IPS-18c (cell line): ENCODE measurements at regions not wholly inside any gene's neighbourhood (a gene's known extent, or its start where the extent isn't known, plus 50 kb on each side); places are given as distances from the start of the nearest gene placed in this dataset.

ENCODE experiments used
- H3K4me3 ChIP-seq: 2 replicates; pipeline ENCODE4 v1.7.0; 2013; ENCODE audit warnings: low read depth, mild to moderate bottlenecking, low read length, moderate library complexity; ENCODE audit not compliant: insufficient read depth
- H3K9me3 ChIP-seq: one replicate; pipeline ENCODE4 v1.6.1; 2013; ENCODE audit warnings: mild to moderate bottlenecking, low read length, moderate library complexity; ENCODE audit not compliant: control insufficient read depth, insufficient read depth

DNA sequence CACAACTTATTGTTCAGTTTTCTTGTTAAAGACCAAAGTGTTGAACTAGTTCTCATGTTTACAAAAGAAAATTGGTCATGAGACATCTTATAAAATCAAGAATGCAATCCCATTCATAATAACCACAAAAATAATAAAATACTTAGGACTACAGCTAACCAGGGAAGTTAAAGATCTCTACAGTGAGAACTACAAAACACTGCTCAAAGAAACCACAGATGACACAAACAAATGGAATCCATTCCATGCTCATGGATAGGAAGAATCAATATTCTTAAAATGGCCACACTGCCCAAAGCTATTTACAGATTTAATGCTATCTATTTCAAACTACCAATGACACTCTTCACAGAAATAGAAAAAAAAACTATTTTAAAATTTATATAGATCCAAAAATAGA, 1354.8 kb upstream of the CDH2 start:
- H3K4me3 ChIP-seq: no peak overlapping the region
- H3K9me3 ChIP-seq: no peaks in the 10 kb centered on the region

DNA sequence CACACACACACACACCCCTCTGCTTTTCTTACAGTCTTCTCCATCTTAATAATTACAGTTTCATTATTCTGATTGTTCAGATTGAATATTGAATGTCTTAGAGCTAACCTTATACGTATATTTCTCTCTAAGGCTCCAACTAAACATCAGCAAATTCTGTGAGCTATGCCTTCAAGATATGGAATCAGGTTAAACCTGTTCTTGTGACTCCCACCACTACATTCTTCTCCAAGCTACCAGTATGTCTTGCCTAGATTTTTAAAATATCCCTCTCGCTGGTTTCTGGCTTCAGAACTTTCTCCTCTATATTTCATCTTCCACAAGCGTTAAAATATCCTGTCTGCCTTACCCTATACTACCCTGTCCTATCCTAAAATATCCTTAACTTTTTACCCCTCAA, 1346.4 kb upstream of the CDH2 start:
- Histone ChIP-seq H3K4me3 (no peak overlapping the region), H3K9me3 (no peaks in the 10 kb centered on the region)

DNA sequence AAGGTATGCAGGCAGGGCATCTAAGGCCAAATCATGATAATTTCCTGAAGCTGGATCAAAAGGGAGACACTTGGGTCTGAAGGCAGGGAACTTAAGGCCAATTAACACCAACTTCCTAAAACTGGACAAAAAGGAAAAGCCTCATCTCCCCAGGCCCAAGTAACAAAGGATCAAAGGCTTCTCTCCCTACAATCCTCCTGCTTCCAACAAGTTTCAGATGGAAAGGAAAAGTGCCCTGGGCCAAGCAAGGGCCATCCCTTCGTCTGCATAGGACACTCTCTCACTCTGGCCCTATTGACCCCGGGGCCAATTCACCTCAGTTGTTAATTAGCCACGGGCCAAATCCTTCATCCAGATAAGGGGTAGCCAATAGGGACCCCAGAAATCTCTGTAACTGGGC, 1335.8 kb upstream of the CDH2 start:
- H3K4me3 ChIP-seq: no peak overlapping the region
- no peaks in the 10 kb centered on the region for H3K9me3 ChIP-seq

DNA sequence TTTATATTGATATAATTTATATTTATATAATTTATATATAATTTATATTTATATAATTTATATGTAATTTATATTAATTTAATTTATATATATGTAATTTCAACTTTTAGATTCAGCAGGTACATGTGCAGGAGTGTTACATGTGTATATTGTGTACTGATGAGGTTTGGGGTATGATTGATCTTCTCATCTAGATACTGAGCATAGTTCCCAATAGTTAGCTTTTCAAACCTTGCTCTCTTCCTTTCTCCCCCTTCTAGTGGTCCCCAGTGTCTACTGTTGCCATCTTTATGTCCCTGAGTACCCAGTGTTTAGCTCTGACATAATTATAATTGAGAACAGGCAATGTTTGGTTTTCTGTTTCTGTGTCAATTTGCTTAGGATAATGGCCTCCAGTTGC, 1335.3 kb upstream of the CDH2 start:
- Histone ChIP-seq H3K9me3 (no peaks in the 10 kb centered on the region), H3K4me3 (no peak overlapping the region)

DNA sequence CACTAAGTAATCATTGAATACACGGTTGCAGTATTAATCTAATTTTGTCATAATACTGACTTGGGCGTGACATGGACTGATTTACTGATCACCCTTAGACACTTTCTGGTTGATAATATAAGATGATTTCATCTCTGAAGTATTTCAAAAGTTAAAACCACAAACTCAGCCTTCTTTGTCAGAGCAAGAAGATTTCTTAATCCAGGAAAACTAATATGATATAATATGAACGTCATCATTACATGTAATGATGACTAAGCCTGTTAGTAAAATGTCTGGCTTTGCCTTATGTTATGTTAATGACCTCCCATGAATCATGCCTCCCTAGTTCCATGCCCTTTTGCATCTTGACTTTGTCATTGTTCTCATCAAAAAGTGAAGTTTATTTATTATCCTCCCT, 1325.0 kb upstream of the CDH2 start:
- H3K4me3 ChIP-seq: no peak overlapping the region
- H3K9me3 ChIP-seq: no peaks in the 10 kb centered on the region

DNA sequence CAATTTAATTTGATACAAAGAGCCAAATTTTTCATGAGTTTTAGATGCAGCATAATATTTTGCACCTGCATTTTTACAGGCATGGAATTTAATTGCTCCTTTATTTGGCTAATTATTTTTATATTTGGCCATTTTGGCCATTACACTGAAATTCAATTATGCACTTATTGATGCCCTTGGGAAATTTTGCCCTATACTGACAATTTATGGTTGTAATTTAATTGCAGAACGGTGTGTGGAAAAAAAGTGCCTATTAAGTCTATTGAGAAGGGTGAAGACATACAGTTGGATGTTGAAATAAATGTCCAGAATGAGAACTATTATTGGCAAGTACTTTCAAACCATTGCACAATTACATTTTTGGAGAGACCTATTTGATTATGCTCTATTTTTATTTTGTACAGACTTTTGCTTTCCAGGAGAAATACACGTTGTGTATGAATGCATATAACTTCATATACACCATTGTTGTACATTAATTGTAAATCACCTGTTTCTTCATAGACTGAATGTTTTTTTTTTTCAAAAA, 1319.3 kb upstream of the CDH2 start:
- Histone ChIP-seq H3K9me3 (no peaks in the 10 kb centered on the region), H3K4me3 (no peak overlapping the region)

DNA sequence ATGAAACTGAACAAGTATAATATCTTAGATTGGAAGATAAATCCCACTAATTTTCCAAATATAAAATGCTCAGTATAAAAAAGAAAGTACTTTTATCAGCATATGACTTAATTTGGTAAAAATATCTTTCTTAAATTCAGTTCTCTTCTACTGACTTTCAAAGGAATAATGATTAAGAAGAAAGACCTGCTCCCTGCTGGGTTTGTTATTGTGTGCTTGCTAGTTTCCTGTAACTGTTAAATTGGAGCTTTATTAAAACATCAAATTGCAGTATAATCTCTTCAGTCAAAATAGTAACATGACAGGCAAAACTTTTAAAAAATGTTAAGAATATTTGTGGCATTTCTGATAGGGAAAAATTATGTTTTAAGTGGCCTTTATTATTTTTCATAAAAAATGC, 1317.4 kb upstream of the CDH2 start:
- no peaks in the 10 kb centered on the region for H3K9me3 ChIP-seq
- H3K4me3 ChIP-seq: no peak overlapping the region

DNA sequence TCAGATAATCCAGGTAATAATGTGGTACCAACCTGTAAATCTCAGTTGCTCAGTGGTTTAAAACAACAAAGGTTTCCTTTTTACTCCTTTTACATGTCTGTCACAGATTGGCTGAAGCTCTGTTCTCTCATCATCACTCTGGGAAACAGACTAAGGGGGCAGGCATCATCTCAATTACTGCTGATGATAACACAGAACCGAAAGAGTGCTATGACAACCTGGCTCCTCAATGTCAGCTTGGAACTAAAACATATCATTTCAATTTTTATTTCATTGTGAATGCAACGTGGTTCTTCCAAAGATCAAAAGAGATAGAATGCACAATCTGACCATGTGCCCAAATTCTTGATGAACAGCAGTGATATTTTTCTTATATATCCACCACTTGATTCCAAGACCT, 1315.0 kb upstream of the CDH2 start:
- H3K9me3 ChIP-seq: no peaks in the 10 kb centered on the region
- no peak overlapping the region for H3K4me3 ChIP-seq

DNA sequence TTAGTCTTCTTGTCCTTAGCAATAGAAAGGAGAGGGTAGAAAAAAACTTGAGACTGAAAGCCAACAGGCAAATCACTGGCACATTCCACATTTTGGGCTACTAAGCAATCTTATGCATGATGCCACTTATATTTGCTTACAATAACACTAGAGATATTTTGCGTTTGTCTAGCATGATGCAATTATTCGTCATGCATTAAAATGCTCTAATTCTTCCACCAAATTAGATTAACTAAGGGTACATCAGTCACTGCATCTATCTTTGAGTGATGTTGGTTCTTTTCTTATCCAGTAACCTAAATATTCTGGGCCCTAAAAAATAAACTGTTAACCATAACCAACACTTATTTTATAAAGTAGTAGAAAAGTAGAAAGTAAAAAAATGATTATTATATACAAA, 1311.7 kb upstream of the CDH2 start:
- H3K4me3 ChIP-seq: no peak overlapping the region
- no peaks in the 10 kb centered on the region for H3K9me3 ChIP-seq

DNA sequence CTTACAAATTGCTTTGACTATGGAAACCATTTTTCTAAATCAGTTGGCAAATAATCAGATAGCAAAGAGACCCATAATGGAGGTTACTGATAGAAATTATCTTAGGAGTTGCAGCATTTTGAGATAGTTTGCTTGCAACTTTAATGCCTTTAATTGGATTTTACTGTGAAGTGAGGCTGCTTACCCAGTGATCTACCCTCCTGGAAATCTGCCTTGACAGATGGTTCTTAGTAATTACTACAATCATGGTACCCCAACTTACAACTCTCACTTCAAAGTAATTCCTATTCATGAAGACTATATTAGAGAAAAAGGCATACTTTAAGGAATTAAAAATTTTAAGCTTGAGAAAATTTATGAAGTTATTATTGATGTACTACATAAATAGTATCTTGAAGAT, 1288.6 kb upstream of the CDH2 start:
- Histone ChIP-seq H3K9me3 (no peaks in the 10 kb centered on the region), H3K4me3 (no peak overlapping the region)

DNA sequence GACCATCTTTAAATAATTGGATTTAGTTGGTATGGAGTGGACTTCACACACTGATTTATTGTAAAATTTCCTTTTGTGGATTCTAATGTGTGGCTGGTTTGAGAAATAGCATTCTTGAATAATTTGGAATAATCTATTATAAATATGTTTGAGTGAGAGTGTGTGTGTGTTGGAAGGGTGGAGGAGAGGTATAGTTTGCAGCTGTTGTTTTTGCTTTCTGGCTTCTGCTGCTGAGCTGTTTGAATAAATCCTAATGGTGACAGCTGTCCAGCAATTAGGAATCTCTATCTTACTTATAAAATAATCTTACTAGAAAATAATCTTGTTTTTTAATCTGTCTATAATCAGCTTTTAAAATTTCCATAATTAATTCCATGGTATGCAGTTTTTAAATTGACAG, 1283.0 kb upstream of the CDH2 start:
- Histone ChIP-seq H3K4me3 (no peak overlapping the region), H3K9me3 (no peaks in the 10 kb centered on the region)

DNA sequence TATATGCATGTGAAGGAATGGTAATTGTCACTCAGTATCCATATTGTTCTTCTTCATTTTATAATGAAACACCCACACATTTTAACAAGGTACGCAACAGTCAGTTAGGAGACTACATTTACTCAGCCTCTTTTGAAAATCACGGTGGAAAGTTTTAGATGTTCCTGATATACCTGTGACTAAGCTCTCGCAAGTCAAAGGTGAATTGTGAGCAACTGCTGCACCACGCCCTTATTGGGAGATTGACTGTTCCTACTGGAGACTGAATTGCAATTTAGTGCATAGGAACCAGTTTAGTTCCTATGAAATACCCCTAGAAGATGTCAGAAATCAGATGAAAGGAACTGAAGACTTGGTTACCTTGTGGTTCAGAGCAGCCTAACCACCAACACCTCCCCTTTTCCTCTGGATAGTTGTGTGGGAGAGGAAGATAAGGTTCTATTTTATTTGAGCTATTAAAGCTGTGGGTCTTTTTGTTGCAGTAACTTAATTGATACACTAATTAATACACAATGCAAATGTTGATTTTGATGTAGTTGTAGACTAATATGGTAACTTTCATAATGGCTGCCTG, 1280.5 kb upstream of the CDH2 start:
- no peaks in the 10 kb centered on the region for H3K9me3 ChIP-seq
- H3K4me3 ChIP-seq: no peak overlapping the region

DNA sequence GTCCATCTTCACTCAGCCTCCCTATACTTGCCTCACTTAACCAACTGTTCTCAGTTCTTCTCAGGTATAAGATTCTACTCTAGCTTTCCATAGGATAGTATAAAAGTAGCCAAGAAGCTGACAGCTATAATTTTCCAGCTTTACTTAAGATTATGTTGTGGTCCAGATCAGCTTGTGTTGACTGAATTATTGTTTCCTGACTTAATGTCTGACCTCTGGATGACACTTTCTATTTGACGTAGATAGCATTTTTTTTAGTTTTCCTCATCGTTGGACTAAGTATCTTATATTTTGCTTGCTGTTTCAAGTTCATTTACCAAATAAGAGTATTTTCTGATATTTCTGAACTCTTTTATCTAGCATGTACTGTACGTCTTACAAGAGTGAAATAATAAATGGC, 1272.5 kb upstream of the CDH2 start:
- H3K9me3 ChIP-seq: no peaks in the 10 kb centered on the region
- no peak overlapping the region for H3K4me3 ChIP-seq

DNA sequence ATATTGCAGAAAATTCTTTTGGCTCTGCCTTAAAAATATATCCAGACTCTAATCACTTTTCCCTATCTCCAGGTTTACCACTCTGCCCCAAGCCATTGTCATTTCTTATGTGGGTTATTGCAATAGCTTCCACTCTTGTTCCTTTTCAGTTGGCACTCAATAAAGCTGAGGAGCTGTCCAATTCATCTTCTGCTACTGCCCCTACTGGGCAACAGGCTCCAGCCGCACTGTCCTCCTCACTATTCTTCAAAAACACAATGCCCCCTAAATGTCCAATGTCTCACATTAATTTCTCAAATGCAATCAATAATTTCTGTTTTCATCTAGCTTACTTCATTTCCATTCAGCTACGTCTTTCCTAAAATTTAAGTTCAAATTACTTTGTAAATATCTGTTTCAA, 1262.5 kb upstream of the CDH2 start:
- Histone ChIP-seq H3K9me3 (no peaks in the 10 kb centered on the region), H3K4me3 (no peak overlapping the region)

DNA sequence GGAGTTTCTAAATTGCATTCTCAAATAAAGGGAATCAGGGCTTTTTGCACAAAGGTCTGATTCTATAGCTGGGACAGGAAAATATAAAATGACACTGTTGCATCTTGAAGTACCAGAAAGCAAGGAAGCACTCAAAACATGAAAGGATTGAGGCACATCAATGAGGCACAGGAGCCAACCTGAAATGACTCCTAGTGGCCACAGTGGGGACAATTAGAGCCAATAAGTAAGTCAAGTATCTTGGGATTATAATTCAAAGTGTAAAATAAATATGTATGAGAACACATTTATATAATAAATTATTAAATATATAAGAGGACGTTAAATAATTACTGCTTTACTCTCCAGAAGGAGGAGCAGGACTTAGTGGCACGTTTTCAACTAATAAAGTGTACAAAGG, 1259.5 kb upstream of the CDH2 start:
- Histone ChIP-seq H3K4me3 (no peak overlapping the region), H3K9me3 (no peaks in the 10 kb centered on the region)

DNA sequence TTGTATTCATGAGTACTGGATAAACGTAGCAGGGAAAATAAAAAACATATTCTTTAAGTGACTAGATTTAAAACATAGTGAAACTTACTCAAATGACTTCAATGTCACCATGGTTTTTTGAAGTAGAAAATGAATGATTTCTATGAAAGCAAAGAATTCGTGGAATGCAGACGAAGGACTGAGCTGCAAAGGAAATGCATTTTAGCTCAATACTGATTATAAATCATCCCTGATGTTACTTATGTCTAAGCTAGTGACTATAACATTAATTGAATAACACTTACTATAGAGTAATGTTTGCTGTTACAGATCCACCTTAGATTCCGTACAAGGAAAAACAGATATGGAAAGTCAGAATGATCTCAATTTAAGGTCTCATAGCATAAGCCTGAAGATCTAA, 1257.7 kb upstream of the CDH2 start:
- H3K4me3 ChIP-seq: no peak overlapping the region
- H3K9me3 ChIP-seq: no peaks in the 10 kb centered on the region

DNA sequence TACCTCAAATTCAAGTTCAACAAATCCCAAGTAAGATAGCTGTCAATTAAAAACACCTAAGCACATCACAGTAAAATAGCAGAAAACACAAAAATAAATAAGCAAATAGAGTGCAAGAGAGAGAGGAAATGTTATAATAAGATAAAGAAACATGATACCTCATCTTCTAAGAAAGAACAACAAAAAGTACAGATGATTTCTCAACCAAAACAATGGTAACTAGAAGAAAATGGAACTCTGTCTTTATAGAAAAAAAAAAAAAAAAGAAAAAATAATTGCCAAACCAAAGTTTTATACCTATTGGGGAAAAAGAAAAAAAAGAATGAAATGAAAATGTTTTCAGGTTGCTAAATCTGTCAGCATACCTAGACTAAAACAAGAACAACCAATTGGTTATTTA, 1253.5 kb upstream of the CDH2 start:
- no peak overlapping the region for H3K4me3 ChIP-seq
- no peaks in the 10 kb centered on the region for H3K9me3 ChIP-seq

DNA sequence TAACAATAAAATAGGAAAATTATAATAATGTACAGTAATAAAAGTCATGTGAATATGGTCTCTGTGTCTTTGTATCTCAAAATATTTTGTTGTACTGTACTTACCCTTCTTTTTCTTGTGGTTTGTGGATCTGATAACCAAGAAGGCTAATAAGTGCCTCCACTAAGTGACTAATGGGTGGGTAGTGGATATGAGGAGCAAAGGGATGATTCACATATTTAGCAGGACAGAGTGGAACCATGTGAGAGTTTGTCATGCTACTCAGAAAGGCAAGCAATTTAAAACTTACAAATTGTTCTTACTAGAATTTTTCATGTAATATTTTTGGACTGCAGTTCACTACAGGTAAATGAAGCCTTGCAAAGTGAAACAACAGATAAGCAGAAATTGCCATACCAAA, 1241.2 kb upstream of the CDH2 start:
- H3K9me3 ChIP-seq: no peaks in the 10 kb centered on the region
- no peak overlapping the region for H3K4me3 ChIP-seq

DNA sequence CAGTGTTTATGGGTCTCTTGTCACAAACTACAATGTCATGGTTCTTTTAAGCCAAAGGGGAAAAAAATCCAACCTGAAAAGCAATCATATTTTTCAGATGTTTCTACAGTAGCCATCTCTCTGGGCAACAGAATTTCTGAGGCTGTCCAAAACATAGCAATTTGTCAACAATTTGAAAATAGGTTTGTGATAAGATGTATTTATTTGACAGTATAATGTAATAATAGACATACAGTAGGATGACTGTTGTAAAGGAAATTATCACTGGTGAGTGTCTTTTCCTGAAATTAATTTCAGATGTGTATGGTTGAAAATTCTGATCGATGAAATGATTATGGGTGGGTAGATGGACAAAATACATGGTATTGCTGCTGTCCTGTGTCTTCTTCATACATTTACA, 1230.1 kb upstream of the CDH2 start:
- Histone ChIP-seq H3K4me3 (no peak overlapping the region), H3K9me3 (no peaks in the 10 kb centered on the region)
